HG03521 (cell line): ENCODE measurements at regions not wholly inside any gene's neighbourhood (a gene's known extent, or its start where the extent isn't known, plus 50 kb on each side); places are given as distances from the start of the nearest gene placed in this dataset.
"Not testable (repeated sequence)": the region's sequence is repeated elsewhere in the genome, so short reads cannot be mapped to it uniquely, and the experiment has no call there.

Source experiments
- ATAC-seq: cut with Tn5 transposase; IDR thresholded peaks from one replicate; pipeline ENCODE4 v1.9.1; 2021; ENCODE audit warnings: mild to moderate bottlenecking, moderate library complexity; ENCODE audit not compliant: unreplicated experiment

DNA sequence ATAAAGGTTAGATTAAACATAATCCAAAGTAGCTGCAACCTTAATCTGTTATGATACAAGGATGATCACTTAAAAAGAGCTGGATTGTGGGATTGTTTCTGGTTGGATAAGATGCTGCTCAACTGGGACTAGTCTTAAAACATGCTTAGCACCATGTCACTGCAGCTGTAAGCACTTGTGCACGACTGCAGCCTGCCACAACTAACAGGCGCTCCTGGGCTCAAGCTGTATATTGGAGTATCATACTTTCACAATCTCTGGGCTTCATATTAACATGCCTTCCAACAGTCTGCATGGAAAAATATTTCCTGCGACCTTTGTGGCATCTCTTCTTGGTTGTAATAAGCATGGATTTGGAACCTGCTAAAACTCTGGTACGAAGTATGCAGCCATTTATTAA is 493.0 kb upstream of the PITX2 start:
- ATAC-seq: no peak

DNA sequence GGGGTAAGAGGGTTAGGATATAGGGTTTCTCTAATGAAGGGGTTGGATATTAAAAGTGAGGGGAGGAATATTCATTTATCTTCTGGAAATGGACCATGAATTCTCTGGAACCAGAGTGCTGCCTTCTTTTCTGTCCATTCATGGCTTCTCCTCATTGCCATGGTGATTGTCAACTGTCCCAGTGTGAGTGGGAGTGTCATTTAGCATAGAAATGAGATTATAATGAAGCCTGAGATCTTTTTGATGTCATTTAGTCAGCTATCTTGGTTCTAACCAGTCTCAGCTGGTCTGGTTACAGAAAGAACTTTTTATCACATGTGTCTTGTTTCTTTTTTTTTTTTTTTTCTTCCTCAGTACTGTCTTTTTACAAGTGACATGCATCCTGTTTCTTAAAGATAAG is 497.3 kb upstream of the PITX2 start:
- no peak for ATAC-seq

DNA sequence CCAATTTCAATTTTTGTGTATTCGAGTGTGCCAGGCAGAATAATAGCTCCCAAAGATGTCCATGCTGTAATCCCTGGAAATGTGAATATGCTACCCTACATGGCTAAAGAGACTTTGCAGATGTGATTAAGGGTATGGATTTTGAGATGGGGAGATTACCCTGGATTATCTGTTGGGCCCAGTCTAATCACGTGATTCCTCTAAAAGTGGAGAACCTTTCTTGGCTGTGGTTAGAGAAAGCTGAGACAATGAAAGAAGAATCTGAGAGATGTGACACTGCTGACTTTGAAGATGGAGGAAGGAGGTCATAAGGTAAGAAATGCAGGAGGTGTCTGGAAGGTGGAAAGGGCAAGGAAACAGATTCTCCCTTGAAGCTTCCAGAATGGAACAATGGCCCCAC is 503.5 kb upstream of the PITX2 start:
- ATAC-seq: no peak

DNA sequence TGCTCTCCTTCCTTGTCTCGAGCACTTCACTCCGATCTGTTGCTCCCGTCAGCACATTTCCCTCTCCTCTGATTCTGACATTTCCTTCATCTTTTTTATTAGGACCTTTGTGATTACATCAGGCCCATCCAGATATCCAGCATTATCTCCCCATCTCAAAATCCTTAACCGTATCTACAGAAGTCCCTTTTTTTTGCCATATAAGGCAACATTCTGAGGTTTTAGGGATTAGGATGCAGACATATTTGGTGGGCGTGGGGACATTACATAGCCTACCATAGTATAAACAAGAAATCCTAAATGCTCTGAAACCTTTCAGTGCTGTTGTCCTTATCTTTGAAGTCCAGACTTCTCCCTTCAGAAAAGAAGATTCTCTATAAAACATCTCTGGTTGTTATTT is 505.0 kb upstream of the PITX2 start:
- no peak for ATAC-seq

DNA sequence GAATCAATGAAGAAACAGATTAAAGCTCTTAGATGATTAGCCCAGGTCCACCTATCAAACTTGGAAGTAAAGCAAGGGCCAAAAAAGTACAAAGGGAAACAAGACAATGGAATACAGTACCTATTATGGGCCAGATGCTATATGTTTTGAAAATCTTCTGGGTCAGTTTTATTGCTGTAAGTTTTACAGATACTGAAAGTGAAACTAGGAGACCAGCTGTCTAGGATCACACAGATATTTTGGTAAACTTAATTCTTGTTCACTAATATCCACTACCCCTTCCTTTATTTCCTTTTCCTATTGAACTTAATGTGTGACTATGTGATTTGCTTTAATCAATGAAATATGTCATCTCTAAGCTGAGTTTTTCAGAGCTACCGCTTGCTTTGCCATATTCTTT is 505.4 kb upstream of the PITX2 start:
- ATAC-seq: no peak

DNA sequence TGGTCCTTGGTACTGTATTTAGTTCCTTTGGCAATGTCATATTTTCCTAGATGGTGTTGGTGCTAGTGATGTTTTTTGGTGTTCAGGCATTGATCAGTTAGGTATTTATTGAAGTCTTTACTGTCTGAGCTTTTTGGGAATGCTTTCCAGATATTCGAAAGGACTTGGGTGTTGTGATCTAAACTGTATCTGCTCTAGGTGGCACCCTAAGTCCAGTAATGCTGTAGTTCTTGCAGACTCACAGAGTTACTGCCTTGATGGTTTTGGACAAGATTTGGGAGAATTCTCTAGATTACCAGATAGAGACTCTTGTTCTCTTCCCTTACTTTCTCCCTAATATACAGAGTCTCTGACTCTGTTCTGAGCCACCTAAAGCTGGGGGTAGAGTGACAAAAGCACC is 513.6 kb upstream of the PITX2 start:
- no peak for ATAC-seq

DNA sequence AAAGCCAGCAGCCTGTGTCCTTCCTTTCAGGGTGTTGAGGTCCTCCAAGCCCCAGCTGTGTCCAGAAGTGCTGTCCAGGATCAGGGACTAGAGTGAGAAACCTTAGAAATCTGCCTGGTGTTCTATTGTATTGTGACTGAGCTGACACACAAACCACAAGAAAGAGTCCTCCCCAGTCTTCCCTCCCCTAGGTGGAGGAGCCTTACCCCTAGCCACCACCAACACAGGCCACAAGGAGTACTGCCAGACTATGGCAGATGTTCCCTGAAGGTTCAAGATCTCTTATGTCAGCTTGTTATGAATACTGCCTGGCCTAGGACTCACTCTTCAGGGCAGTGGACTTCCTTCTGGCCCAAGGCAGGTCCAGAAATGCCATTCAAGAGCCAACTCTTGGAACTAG is 514.1 kb upstream of the PITX2 start:
- no peak for ATAC-seq

DNA sequence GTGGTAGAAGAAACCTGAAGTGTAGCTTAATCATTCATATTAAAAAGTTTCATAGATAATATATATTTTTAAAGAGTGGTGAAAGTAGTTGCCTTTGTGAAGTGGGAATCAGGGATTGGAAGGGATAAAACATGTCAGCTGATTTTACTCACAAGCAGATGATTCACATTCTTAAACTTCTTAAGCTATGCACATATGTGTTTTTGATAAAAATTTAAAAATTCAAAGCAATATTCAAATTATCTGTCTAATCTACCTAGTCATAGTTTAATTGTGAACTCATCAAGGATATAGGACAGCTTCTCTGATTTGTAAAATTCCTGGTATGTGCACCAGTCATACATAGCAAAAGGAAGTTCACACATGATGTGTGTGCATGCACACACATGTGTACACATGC is 520.6 kb upstream of the PITX2 start:
- ATAC-seq: no peak

DNA sequence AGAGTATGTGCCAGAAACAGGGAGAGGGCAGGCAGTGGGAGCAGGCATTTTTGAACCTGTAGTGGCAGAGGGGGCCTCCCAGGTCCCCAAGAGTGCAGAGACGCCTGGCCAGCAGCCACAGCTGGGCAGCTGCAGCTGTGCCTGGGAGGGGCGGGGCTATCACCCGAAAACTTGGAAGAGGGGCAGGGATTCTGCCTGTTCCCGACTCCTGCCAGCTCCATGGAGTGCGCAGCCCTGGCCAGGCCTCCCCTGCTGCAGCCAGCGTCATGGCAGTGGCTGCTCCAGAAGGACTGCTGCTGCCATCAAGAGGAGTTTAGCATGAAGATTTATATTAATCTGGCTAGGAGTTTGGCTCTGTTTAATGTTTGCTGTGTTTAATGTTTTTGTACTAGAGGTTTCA is 532.1 kb upstream of the PITX2 start:
- no peak for ATAC-seq

DNA sequence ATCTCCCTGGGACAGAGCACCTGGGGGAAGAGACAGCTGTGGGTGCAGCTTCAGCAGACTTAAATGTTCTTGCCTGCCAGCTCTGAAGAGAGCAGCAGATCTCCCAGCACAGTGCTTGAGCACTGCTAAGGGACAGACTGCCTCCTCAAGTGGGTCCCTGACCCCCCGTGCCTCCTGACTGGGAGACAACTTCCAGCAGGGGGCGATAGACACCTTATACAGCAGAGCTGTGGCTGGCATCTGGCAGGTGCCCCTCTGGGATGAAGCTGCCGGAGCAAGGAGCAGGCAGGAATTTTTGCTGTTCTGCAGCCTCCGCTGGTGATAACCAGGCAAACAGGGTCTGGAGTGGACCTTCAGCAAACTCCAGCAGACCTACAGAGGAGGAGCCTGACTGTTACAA is 541.7 kb upstream of the PITX2 start:
- not testable (repeated sequence) for ATAC-seq

DNA sequence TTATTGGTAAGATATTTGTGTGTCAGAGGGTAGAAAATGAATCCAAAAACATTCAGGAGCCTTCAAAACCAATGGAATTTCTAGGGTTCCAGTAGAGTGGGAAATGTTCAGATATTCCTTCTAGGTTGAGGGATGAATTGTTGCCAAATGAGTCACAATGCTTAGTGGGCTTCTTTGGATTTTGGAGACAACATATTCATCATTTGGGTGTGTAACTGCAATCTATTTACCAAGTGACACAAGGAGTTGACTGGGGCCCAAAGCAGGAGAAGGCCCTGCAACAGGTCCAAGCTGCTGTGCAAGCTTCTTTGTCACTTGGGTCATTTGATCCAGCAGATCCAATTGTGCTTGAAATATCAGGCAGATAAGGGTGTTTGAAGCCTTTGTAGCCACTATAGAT is 551.5 kb upstream of the PITX2 start:
- ATAC-seq: no peak

DNA sequence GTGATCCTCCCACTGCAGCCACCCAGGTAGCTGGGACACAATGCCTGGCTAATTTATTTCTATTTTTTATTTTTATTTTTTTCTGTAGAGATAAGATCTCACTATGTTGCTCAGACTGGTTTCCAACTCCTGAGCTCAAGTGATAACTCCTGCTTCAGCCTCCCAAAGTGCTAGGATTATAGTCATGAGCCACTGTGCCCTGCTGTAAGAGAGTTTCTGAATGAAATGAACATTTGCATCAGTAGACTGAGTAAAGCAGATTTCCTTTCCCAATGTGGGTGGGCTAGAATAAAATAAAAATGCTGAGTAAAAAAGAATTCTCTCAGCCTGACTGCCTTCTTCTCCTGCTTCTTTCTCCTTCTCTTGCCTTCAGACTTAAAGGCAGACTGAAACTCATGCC is 555.4 kb upstream of the PITX2 start:
- no peak for ATAC-seq

DNA sequence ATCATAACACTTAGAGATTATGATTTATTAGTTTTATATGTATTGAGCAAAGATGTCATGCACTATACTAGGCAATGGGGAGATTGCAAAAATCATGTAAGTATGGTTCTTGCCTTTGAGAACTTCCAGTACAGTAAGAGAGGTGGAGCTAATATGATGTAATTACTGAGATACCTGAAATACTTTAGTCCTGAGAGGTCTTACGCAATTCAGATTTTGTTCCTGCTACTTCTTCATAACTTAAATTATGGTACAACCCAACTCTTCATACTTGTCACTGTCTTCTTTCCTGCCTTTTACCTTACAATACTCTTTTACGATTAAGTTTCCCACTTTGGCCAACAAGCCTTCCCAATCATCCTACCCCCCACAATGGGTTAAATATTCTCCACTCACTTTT is 564.2 kb upstream of the PITX2 start:
- no peak for ATAC-seq

DNA sequence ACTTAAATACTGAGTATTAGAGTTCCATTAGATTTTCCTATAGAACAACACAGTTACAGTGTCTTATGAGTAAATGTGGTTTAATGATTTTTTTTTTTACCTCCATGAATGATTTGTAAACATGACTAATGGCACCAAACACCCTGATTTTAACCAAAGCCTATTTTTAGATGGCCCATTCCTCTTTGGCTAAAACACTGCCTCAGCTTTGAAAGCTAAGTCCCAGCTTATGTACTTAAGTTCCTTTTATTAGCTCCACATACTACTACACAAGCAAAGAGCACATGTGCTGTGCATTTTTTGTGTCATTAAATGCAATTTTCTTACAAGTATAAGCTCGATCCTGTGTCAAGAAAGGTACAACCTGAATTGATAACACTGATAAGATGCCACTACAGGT is 575.6 kb upstream of the PITX2 start:
- no peak for ATAC-seq

DNA sequence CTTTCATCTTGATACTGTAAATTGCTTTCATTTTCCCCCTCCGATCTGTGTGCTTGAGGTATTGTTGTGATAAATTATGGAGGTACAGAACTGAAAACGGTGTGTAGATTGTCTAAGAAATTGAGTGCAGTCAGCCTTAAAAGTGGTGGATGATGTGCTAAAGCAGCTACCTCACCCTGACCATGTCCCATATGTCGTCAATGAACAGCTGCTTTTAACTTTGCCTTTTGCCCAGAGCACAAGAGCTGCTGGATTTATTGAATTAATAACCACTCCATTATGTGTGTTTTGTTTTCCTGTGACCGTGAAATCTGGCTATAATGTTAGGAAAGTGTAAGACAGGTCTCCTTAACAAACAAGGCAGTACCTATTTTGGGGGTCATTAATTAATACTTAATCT is 581.9 kb upstream of the PITX2 start:
- no peak for ATAC-seq

DNA sequence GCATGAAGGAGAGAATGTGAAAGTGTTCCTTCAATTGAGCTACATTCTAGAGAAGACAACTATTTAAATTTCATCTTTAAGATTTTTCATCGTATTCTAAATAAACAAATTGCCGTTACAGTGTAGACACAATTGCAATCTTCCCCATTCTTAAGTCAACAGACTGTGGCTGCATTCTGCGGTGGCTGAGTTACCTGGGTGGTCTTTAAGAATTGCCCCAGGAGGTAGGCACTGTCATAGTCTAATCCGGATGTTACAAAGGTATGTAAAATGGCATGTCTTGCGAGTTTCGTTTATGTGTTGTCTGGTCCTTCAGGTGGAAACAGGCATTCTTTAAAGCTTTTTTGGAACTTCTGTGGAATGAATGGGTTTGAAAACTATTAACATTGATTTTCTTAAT is 586.1 kb upstream of the PITX2 start:
- no peak for ATAC-seq

DNA sequence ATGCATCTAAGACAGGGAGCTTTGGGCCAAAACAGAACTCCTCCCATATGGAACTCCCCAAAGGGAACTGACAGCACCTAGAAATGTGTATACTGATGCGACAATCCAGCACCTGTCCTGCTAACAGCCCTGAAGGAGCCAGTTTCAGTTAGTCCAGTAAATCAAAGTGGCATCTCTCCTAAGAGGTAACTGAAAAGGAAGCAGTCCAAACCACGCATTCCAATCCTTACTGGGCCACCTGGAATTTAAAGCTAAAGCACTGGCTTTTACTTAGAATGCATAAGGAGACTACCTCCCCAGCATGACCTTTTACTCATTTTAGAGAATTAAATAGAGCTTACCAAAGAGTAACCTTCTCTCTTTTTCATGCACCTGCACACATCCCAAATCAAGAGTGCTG is 586.8 kb upstream of the PITX2 start:
- no peak for ATAC-seq

DNA sequence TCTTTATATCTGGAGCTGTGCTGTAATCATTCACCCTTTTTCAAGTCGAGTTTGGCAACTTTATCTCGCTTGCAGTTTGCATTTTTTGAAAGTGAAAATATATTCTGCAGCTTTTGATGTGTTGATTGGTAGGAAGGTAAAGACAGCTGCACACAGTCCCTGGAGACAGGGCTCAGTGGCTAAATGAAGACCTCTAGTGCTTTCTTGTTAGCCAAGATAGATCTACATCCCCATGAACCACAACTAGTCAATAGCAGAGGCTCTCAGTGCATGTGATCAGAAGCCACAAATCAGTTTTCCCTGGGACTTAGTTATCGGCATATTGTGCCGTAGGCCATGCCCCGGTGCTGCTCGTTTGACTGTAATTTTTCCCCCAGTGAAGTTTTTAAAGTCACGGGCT is 587.7 kb upstream of the PITX2 start:
- no peak for ATAC-seq

DNA sequence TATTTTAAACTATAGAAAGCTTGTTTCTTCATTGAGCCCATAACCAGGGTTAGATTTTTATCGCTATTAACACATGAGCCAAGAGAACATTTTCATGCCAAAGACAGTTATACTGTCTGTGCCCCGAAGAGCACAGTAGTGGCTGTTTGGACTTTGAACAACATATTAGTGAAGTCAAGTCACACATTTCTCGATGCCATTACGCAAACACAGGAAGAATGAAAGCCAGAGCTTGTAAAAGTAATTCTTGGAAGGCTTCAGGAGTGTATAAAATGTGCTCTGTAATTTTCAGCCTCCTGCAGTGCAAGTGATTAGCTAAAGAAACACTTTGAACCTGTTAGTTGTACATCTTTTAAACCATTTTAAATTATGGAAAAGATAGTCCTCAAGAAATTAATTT is 590.7 kb upstream of the PITX2 start:
- no peak for ATAC-seq

DNA sequence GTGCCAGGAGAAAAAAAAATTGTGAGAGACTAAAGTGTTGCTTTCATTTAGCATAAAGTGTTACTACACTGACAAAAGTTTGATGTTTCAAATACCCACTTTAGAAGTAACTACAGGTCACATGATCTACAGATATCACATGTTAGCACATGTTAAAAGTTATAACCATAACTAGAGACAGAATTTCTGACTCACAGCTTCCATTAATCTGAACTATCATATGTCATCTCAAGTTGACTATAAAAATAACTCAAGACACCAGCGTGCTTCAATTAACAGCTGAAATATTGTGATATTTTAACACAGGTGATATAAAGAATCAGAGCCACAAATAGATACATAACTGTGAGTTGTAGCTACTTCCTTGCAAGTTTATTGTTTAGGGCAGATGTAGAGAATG is 591.5 kb upstream of the PITX2 start:
- ATAC-seq: no peak

DNA sequence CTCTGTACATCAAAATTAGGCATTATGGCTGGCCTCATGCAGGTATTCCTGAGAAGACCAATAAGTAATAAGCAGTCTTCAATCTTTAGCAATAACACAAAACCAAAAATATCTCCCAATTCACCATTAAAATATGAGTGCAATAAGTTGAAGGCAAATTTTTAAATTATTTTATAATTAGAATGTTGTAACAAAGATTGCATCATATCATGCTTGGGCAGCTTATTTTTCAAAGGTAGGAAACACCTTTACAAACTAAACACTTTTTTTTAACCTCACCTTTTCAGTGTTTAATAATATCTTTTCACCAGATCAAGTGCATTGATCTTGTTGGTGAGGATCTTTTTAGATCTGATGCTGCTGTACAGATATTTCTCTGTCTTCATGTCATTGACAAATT is 592.9 kb upstream of the PITX2 start:
- no peak for ATAC-seq

DNA sequence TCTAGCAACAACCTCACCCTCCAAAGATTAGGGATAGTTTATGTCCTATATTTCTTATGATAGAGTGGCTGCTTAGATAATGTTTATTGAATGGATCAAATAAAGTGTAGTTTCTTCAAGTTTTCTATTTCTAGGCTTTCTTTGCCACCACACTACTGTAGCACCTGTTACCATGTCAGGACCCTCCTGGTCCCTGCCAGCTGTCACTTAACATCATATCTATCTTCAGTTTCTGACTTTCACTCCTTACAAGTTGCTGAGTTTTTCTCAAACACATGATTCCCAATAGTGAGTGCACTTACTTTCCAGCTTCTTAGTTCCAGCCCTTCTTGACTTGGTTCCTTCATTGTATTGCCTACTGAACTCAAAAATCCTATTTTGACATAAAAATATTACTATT is 593.9 kb upstream of the PITX2 start:
- ATAC-seq: no peak

DNA sequence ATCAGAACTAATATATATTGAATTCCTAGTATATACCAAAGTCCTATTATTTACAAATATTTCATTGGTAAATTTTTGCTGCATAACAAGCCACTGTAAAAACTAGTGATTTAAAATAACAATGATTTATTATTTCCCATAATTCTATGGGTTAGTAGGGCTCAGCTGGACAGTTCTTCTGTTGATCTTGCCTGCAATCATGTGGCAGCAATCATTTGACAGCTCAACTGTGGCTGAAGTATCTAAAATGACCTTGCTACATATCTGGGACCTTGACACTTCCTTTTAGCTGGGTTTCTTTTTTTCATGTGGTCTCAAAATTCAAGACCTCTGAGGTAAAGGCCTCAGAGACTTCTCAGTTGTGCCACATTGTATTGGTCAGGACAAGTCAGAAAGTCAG is 598.5 kb upstream of the PITX2 start:
- no peak for ATAC-seq

DNA sequence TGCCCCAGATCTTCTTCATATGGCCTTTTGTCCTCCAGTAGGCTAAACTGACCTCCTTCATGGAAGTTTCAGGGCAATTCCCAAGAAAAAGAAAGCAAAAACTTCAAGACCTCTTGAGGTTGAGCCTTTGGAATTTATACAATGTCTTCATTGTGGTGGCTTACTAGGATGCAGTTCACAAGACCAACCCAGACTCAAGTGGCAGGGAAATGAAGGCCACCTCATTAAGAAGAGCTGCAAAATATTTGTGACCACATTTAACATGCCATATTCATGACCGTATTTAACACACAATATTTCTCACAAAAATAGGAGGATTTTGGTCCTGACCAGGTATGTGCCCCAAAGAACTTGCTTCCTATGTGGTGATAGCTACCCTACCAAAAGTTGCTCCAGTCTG is 605.5 kb upstream of the PITX2 start:
- no peak for ATAC-seq
